K562 (cell line): ENCODE measurements at regions not wholly inside any gene's neighbourhood (a gene's known extent, or its start where the extent isn't known, plus 50 kb on each side); places are given as distances from the start of the nearest gene placed in this dataset.

ENCODE experiments used
- ATAC-seq: fragments of 200-7000 bp; cut with Tn5 transposase; 3 replicates; pipeline ENCODE4 v1.9.1; 2020; ENCODE audit warnings: moderate library complexity
- BruUV-seq: library from RNA; stranded (reverse); fragments of 400-500 nt; replicated peaks from 2 replicates; lab custom pipeline; 2021; lab: Mats Ljungman, UMichigan
- CTCF ChIA-PET: fragments of 300-600 bp; formaldehyde crosslinking; extraction: SDS; loops from one replicate; lab custom pipeline; 2021; ENCODE audit warnings: low intra/inter-chr PET ratio; lab: Yijun Ruan, JAX
- POLR2A ChIA-PET: fragments of 300-600, 350-650 bp; sonication (Branson Sonifier 250); formaldehyde crosslinking; extraction: SDS; loops from one replicate; lab custom pipeline; 2021; ENCODE audit warnings: antibody characterized with exemption, inconsistent platforms; lab: Yijun Ruan, JAX
- DNase-seq, 4 experiments: peaks; one replicate each; pipeline versions ENCODE4 v3.0.0 to v3.0.0-alpha.2; 2011 to 2018; ENCODE audit warnings: low spot score in 3 of 4, mixed read lengths in 3 of 4; ENCODE audit errors: extremely low read depth in 1 of 4
- FAIRE-seq: peaks from 2 replicates; lab custom pipeline; 2011; peaks lifted over from hg19 to GRCh38; lab: Jason Lieb, UNC
- H2AFZ ChIP-seq: 2 replicates; pipeline ENCODE4 v1.6.0; 2011; ENCODE audit warnings: low read depth, low read length, control low read depth, inconsistent platforms
- H3K27ac ChIP-seq: fragments of 200-600 bp; 3 replicates; pipeline ENCODE4 v1.8.0; 2011; ENCODE audit warnings: low read depth, mild to moderate bottlenecking, control low read depth, inconsistent platforms, low read length, moderate library complexity, mixed read lengths; ENCODE audit errors: extremely low read depth
- H3K27me3 ChIP-seq, 2 experiments: fragments of 300-600 bp in 1 of 2; 2 replicates in 1 of 2; 3 replicates in 1 of 2; pipeline versions ENCODE4 v1.6.0 to v1.8.0; 2011; ENCODE audit warnings: inconsistent platforms in 2 of 2, low read length in 2 of 2, mild to moderate bottlenecking in 1 of 2, mixed read lengths in 1 of 2, moderate library complexity in 1 of 2; ENCODE audit not compliant: control insufficient read depth in 2 of 2, insufficient read depth in 2 of 2
- H3K36me3 ChIP-seq: fragments of 300-600 bp; 3 replicates; pipeline ENCODE4 v1.8.0; 2011; ENCODE audit warnings: mild to moderate bottlenecking, low read length, inconsistent platforms; ENCODE audit not compliant: control insufficient read depth, insufficient read depth
- H3K4me1 ChIP-seq, 2 experiments: fragments of 200-600 bp in 1 of 2; replicated peaks in 1 of 2; 2 replicates in 1 of 2; 3 replicates in 1 of 2; pipeline versions ENCODE4 v1.5.1 to v1.8.0; 2011; ENCODE audit warnings: inconsistent platforms in 2 of 2, low read length in 2 of 2, mild to moderate bottlenecking in 1 of 2, mixed read lengths in 1 of 2, moderate library complexity in 1 of 2; ENCODE audit not compliant: control insufficient read depth in 2 of 2, insufficient read depth in 2 of 2
- H3K4me2 ChIP-seq: 2 replicates; pipeline ENCODE4 v1.6.1; 2011; ENCODE audit warnings: low read length, control low read depth, inconsistent platforms, mixed read lengths; ENCODE audit not compliant: insufficient read depth
- H3K4me3 ChIP-seq: fragments of 200-600 bp; sonication (generic), shearing (Covaris generic); 2 replicates; pipeline ENCODE4 v1.5.1; 2016; ENCODE audit warnings: control low read depth, inconsistent platforms
- H3K79me2 ChIP-seq: fragments of 200-600 bp; 3 replicates; pipeline ENCODE4 v1.8.0; 2011; ENCODE audit warnings: low read length, inconsistent platforms; ENCODE audit not compliant: control insufficient read depth, insufficient read depth
- H3K9ac ChIP-seq, 2 experiments: 2 replicates each; pipeline versions ENCODE4 v1.6.0 to v1.6.1; 2011; ENCODE audit warnings: low read depth in 2 of 2, low read length in 2 of 2, control low read depth in 1 of 2, inconsistent platforms in 1 of 2, mild to moderate bottlenecking in 1 of 2, mixed read lengths in 1 of 2; ENCODE audit not compliant: insufficient read depth in 1 of 2
- H3K9me1 ChIP-seq: one replicate; pipeline ENCODE4 v1.6.0; 2011; ENCODE audit warnings: inconsistent platforms, mild to moderate bottlenecking, low read length, moderate library complexity; ENCODE audit not compliant: control insufficient read depth, insufficient read depth
- H3K9me3 ChIP-seq: replicated peaks from 2 replicates; pipeline ENCODE4 v1.5.1; 2011; ENCODE audit warnings: low read depth, low read length, inconsistent platforms; ENCODE audit not compliant: control insufficient read depth, insufficient read depth
- H4K20me1 ChIP-seq: replicated peaks from 2 replicates; pipeline ENCODE4 v1.6.1; 2011; ENCODE audit warnings: low read length, inconsistent platforms, mixed read lengths; ENCODE audit not compliant: control insufficient read depth, insufficient read depth
- BACH1 ChIP-seq: fragments of 200-800 bp; sonication (Bioruptor generic); IDR thresholded peaks from 2 replicates; pipeline ENCODE4 v1.6.1; 2016; ENCODE audit warnings: missing genetic modification characterization, missing compliant biosample characterization
- CEBPZ ChIP-seq: fragments of 150-350 bp; IDR thresholded peaks from 2 replicates; pipeline ENCODE4 v1.6.1; 2014; ENCODE audit warnings: low read depth, mild to moderate bottlenecking, low read length, borderline replicate concordance
- CREM ChIP-seq: IDR thresholded peaks from 2 replicates; pipeline ENCODE4 v1.6.1; 2014; ENCODE audit warnings: antibody characterized with exemption, low read depth
- FUS ChIP-seq: fragments of 200-400 bp; formaldehyde crosslinking; optimal IDR thresholded peaks from 2 replicates; pipeline ENCODE3; 2017; ENCODE audit warnings: low read depth, low read length
- HLTF ChIP-seq: fragments of 450-650 bp; IDR thresholded peaks from 2 replicates; pipeline ENCODE4 v1.6.1; 2016
- HMBOX1 ChIP-seq: sonication (generic); IDR thresholded peaks from 2 replicates; pipeline ENCODE4 v1.6.1; 2016
- MTA2 ChIP-seq: fragments of 450-650 bp; IDR thresholded peaks from 2 replicates; pipeline ENCODE4 v1.6.1; 2016; ENCODE audit warnings: low read depth
- REST ChIP-seq, 2 experiments: fragments of 450-650 bp; formaldehyde crosslinking in 1 of 2; IDR thresholded peaks; 2 replicates each; pipeline versions ENCODE4 v1.4.0 to v1.6.1; 2014 to 2020; ENCODE audit warnings: mild to moderate bottlenecking in 2 of 2, borderline replicate concordance in 1 of 2, low read depth in 1 of 2
- ZNF445 ChIP-seq: fragments of 250-450 bp; sonication (Bioruptor Pico); IDR thresholded peaks from 2 replicates; pipeline ENCODE4 v1.4.0; 2020; ENCODE audit warnings: low read depth, mild to moderate bottlenecking, moderate library complexity
- WGBS: fragments of 100-300 bp; shearing (Covaris generic); methylation state at CpG from one replicate; pipeline ENCODE4 v1.1.6; 2016; ENCODE audit warnings: low coverage, mixed read lengths; ENCODE audit not compliant: insufficient coverage; ENCODE audit errors: missing lambda C conversion rate; 5-methylcytosine and 5-hydroxymethylcytosine counted together
- in situ Hi-C: fragments of 300-500 bp; cut with MboI; formaldehyde crosslinking; loops from 4 replicates; pipeline ENCODE4 v1.15.0; 2018; ENCODE audit warnings: inconsistent platforms, mixed read lengths
- intact Hi-C: fragments of 100-400 bp; cut with micrococcal nuclease; formaldehyde crosslinking; loops from 2 replicates; pipeline ENCODE4 v1.14.2; 2022

- peak; percentile 72 to 81 (median 77) for DNase-seq
- peak; percentile 95 for ATAC-seq
- FAIRE-seq, result peak; percentile 98
- WGBS, result 4% methylated on average over 6 of the region's 6 CpGs
- Histone ChIP-seq H3K27ac (no peak overlapping the region), H3K4me1 (no peaks in the 10 kb centered on the region; a peak in 2 of 5 replicates), H3K27me3 (no peaks in the 10 kb centered on the region), H3K79me2 (no peaks in the 10 kb centered on the region), H3K4me3 (no peak overlapping the region), H4K20me1 (no peaks in the 10 kb centered on the region), H3K9me3 (peaks cover 2% of the 10 kb centered on the region; the same call in 1 of the 2 replicates), H2AFZ (no peak overlapping the region), H3K36me3 (no peaks in the 10 kb centered on the region), H3K9ac (no peak overlapping the region), H3K4me2 (no peak overlapping the region), H3K9me1 (no peaks in the 10 kb centered on the region)
- POLR2A ChIA-PET, result interaction anchor here (0.6 to 1.7 kb wide), 11 partner anchors 9 to 148 kb away, joined by 3 to 6 read pairs (median 3); no protein-coding TSS in a partner anchor
- BruUV-seq, result no TSS peak
- CTCF ChIA-PET, result interaction anchor here (0.9 to 3.3 kb wide), 7 partner anchors 33 to 167 kb away, joined by 3 to 51 read pairs (median 4); no protein-coding TSS in a partner anchor
- in situ Hi-C loops, result loop anchor here (5.0 kb wide), 1 partner anchor 143 kb away; no protein-coding TSS in a partner anchor
- intact Hi-C loops, result loop anchor here (1.0 to 10.0 kb wide), 4 partner anchors 58 to 474 kb away; no protein-coding TSS in a partner anchor
- no peak for TF ChIP-seq FUS
- no peak for TF ChIP-seq CEBPZ
- TF ChIP-seq REST (IDR thresholded peaks at IDR 0.05; ENCODE audit: borderline replicate concordance), result peak; percentile 87
- TF ChIP-seq REST (CRISPR knock-in tag; IDR thresholded peaks at IDR 0.05; ENCODE audit: low read depth), result no peak
- no peak for TF ChIP-seq HMBOX1
- no peak for TF ChIP-seq MTA2
- TF ChIP-seq BACH1 (tag), result 0 out of 2 replicates have a peak, but pooled peaks have one; percentile 31
- no peak for TF ChIP-seq CREM
- TF ChIP-seq HLTF, result 0 out of 2 replicates have a peak, but pooled peaks have one; percentile 55
- no peak for TF ChIP-seq ZNF445 (CRISPR knock-in tag)
Observed at GRCh38 chr7:131040467-131040932, 287.2 kb upstream of the MKLN1 start.
